Breast epithelium (tissue), 4 donors: ENCODE measurements at regions not wholly inside any gene's neighbourhood (a gene's known extent, or its start where the extent isn't known, plus 50 kb on each side); places are given as distances from the start of the nearest gene placed in this dataset.

Experiments
- DNase-seq, 2 donors: peaks; one replicate each; pipeline ENCODE4 v3.0.0-alpha.2; 2019; ENCODE audit warnings: low spot score in 2 of 2
- H3K27ac ChIP-seq, 2 donors: fragments of 200-600 bp; sonication (generic) in 1 of 2; one replicate each; pipeline ENCODE4 v1.5.1; 2016 to 2019; ENCODE audit warnings: mild to moderate bottlenecking in 1 of 2
- H3K27me3 ChIP-seq, 2 donors: fragments of 200-600 bp; sonication (generic) in 1 of 2; one replicate each; pipeline versions ENCODE4 v1.5.1 to v1.6.0; 2017 to 2019; ENCODE audit warnings: control low read depth in 1 of 2, mild to moderate bottlenecking in 1 of 2
- H3K36me3 ChIP-seq: fragments of 200-600 bp; one replicate; pipeline ENCODE4 v1.5.1; 2019
- H3K4me1 ChIP-seq, 2 donors: fragments of 200-600 bp; sonication (generic); one replicate each; pipeline ENCODE4 v1.5.1; 2016 to 2019; ENCODE audit warnings: control low read depth in 1 of 2
- H3K4me3 ChIP-seq, 3 donors: fragments of 200-600 bp; sonication (generic); 1 replicate in 2 of 3; 2 replicates in 1 of 3; pipeline ENCODE4 v1.5.1; 2016 to 2019; ENCODE audit warnings: mild to moderate bottlenecking in 3 of 3, moderate library complexity in 2 of 3
- H3K9me3 ChIP-seq, 2 donors: fragments of 200-600 bp; sonication (generic) in 1 of 2; one replicate each; pipeline ENCODE4 v1.5.1; 2016 to 2019; ENCODE audit warnings: control low read depth in 1 of 2
- CTCF ChIP-seq, 3 donors: fragments of 450-650 bp; IDR thresholded peaks; one replicate each; pipeline ENCODE4 v1.5.1; 2016 to 2017; ENCODE audit warnings: antibody characterized with exemption in 3 of 3, mild to moderate bottlenecking in 3 of 3, moderate library complexity in 3 of 3
- POLR2A ChIP-seq: fragments of 450-650 bp; IDR thresholded peaks from one replicate; pipeline ENCODE4 v1.6.1; 2016; ENCODE audit warnings: antibody characterized with exemption, mild to moderate bottlenecking, moderate library complexity
- POLR2AphosphoS5 ChIP-seq, 3 donors: sonication (generic); formaldehyde crosslinking; IDR thresholded peaks; one replicate each; pipeline ENCODE4 v1.6.1; 2017; ENCODE audit warnings: antibody characterized with exemption in 3 of 3
- intact Hi-C: fragments of 100-400 bp; cut with DNase I; formaldehyde crosslinking; loops from one replicate; pipeline ENCODE4 v1.15.1; 2023; ENCODE audit warnings: low total_unique reads

- no peaks in the 10 kb centered on the region for H3K4me1 ChIP-seq
- H3K27ac ChIP-seq, result no peak overlapping the region
- H3K36me3 ChIP-seq, result no peaks in the 10 kb centered on the region
- intact Hi-C loops, result no loop called here
- H3K9me3 ChIP-seq, result no peaks in the 10 kb centered on the region
- TF ChIP-seq POLR2A (no peak), POLR2AphosphoS5 (IDR thresholded peaks at IDR 0.05) (no peak), CTCF (IDR thresholded peaks at IDR 0.05) (no peak)
- H3K27me3 ChIP-seq, result no peaks in the 10 kb centered on the region
- no peak for DNase-seq
- H3K4me3 ChIP-seq, result no peak overlapping the region
Observed at GRCh38 chr11:92841719-92842118, 127.7 kb upstream of the MTNR1B start.

- H3K9me3 ChIP-seq, result no peaks in the 10 kb centered on the region
- H3K4me1 ChIP-seq, result no peaks in the 10 kb centered on the region
- intact Hi-C loops, result no loop called here
- no peaks in the 10 kb centered on the region for H3K27me3 ChIP-seq
- DNase-seq, result no peak
- H3K27ac ChIP-seq, result no peak overlapping the region
- no peaks in the 10 kb centered on the region for H3K36me3 ChIP-seq
- TF ChIP-seq POLR2AphosphoS5 (IDR thresholded peaks at IDR 0.05) (no peak), CTCF (IDR thresholded peaks at IDR 0.05) (no peak), POLR2A (no peak)
- H3K4me3 ChIP-seq, result no peak overlapping the region
Observed at GRCh38 chr11:92843455-92843854, 126.0 kb upstream of the MTNR1B start.

GRCh38 chr11:92844197-92844596 lies 125.3 kb upstream of the MTNR1B start:
- intact Hi-C loops, result no loop called here
- H3K4me1 ChIP-seq, result no peaks in the 10 kb centered on the region
- DNase-seq, result no peak
- no peaks in the 10 kb centered on the region for H3K9me3 ChIP-seq
- no peak overlapping the region for H3K4me3 ChIP-seq
- TF ChIP-seq POLR2AphosphoS5 (IDR thresholded peaks at IDR 0.05), result no peak
- TF ChIP-seq POLR2A, result no peak
- TF ChIP-seq CTCF (IDR thresholded peaks at IDR 0.05), result no peak
- H3K27me3 ChIP-seq, result no peaks in the 10 kb centered on the region
- H3K36me3 ChIP-seq, result no peaks in the 10 kb centered on the region
- no peak overlapping the region for H3K27ac ChIP-seq

GRCh38 chr11:92845390-92845789 lies 124.1 kb upstream of the MTNR1B start:
- no peaks in the 10 kb centered on the region for H3K9me3 ChIP-seq
- no peak overlapping the region for H3K4me3 ChIP-seq
- no peak overlapping the region for H3K27ac ChIP-seq
- H3K27me3 ChIP-seq, result no peaks in the 10 kb centered on the region
- TF ChIP-seq POLR2AphosphoS5 (IDR thresholded peaks at IDR 0.05) (no peak), CTCF (IDR thresholded peaks at IDR 0.05) (no peak), POLR2A (no peak)
- no peaks in the 10 kb centered on the region for H3K4me1 ChIP-seq
- DNase-seq, result no peak
- no peaks in the 10 kb centered on the region for H3K36me3 ChIP-seq
- intact Hi-C loops, result no loop called here

GRCh38 chr11:92845805-92846204 lies 123.6 kb upstream of the MTNR1B start:
- Histone ChIP-seq H3K9me3 (no peaks in the 10 kb centered on the region), H3K27ac (no peak overlapping the region), H3K4me1 (no peaks in the 10 kb centered on the region), H3K36me3 (no peaks in the 10 kb centered on the region), H3K27me3 (no peaks in the 10 kb centered on the region), H3K4me3 (no peak overlapping the region)
- TF ChIP-seq POLR2A (no peak), POLR2AphosphoS5 (IDR thresholded peaks at IDR 0.05) (no peak), CTCF (IDR thresholded peaks at IDR 0.05) (no peak)
- no peak for DNase-seq
- intact Hi-C loops, result no loop called here
